ENCODE measurements at regions not wholly inside any gene's neighbourhood (a gene's known extent, or its start where the extent isn't known, plus 50 kb on each side); places are given as distances from the start of the nearest gene placed in this dataset.

DNA sequence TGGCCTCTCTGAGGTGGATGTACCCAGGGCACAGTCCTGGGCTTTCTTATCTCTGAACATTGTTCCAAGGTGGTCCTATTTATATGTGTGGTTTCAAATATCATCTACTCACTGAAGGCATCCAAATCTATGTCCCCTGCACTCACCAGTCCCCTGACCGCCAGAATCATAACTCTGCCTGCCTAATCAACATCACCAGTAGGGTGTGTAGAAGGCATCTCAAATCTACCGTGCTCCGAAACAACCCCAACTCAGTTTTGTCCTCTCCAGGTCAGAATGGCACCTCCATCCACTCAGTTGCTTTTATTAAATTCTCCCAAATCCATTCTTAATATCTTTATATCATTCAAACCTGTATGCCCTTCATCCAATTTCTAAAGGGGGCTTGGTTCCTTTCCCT lies 536.3 kb downstream of the GRIN2A start:
- no peak overlapping the region for H2AFZ ChIP-seq (ENCODE audit: low read length)
- TF ChIP-seq, protein P1, sequence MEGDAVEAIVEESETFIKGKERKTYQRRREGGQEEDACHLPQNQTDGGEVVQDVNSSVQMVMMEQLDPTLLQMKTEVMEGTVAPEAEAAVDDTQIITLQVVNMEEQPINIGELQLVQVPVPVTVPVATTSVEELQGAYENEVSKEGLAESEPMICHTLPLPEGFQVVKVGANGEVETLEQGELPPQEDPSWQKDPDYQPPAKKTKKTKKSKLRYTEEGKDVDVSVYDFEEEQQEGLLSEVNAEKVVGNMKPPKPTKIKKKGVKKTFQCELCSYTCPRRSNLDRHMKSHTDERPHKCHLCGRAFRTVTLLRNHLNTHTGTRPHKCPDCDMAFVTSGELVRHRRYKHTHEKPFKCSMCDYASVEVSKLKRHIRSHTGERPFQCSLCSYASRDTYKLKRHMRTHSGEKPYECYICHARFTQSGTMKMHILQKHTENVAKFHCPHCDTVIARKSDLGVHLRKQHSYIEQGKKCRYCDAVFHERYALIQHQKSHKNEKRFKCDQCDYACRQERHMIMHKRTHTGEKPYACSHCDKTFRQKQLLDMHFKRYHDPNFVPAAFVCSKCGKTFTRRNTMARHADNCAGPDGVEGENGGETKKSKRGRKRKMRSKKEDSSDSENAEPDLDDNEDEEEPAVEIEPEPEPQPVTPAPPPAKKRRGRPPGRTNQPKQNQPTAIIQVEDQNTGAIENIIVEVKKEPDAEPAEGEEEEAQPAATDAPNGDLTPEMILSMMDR (conservative IDR thresholded peaks at IDR 0.05 in 1 of 2, IDR thresholded peaks at IDR 0.05 in 1 of 2; ENCODE audit: low read depth in 1 of 2, low read length in 2 of 2), result no peak
- TF ChIP-seq EZH2 (IDR thresholded peaks at IDR 0.05; ENCODE audit: low read length, missing control alignments), result no peak
- H3K4me3 ChIP-seq (replicated peaks in 1 of 4; ENCODE audit: control extremely low read depth in 1 of 4, insufficient read depth in 1 of 4, low read depth in 3 of 4, low read length in 4 of 4), result no peak overlapping the region
- H3K79me2 ChIP-seq (ENCODE audit: control insufficient read depth, insufficient read depth, low read length), result no peaks in the 10 kb centered on the region
- H3K27ac ChIP-seq (ENCODE audit: insufficient read depth, low read length), result no peak overlapping the region
- H3K9me3 ChIP-seq (ENCODE audit: control insufficient read depth, insufficient read depth, low read depth, low read length), result no peaks in the 10 kb centered on the region
- H3K36me3 ChIP-seq (ENCODE audit: control insufficient read depth, insufficient read depth, low read length), result no peaks in the 10 kb centered on the region
- H3K9ac ChIP-seq (ENCODE audit: insufficient read depth, low read length), result no peak overlapping the region
- DNase-seq (ENCODE audit: low read depth in 2 of 2), result no peak
- H4K20me1 ChIP-seq (ENCODE audit: control insufficient read depth, extremely low read depth, insufficient read depth, low read length), result no peaks in the 10 kb centered on the region
- no peak overlapping the region for H3K4me2 ChIP-seq (ENCODE audit: extremely low read depth, insufficient read depth, low read length)
- H3K27me3 ChIP-seq (ENCODE audit: control insufficient read depth, insufficient read depth, low read length), result no peaks in the 10 kb centered on the region
- no peaks in the 10 kb centered on the region for H3K4me1 ChIP-seq (ENCODE audit: control insufficient read depth, extremely low read depth, insufficient read depth, low read length)

DNA sequence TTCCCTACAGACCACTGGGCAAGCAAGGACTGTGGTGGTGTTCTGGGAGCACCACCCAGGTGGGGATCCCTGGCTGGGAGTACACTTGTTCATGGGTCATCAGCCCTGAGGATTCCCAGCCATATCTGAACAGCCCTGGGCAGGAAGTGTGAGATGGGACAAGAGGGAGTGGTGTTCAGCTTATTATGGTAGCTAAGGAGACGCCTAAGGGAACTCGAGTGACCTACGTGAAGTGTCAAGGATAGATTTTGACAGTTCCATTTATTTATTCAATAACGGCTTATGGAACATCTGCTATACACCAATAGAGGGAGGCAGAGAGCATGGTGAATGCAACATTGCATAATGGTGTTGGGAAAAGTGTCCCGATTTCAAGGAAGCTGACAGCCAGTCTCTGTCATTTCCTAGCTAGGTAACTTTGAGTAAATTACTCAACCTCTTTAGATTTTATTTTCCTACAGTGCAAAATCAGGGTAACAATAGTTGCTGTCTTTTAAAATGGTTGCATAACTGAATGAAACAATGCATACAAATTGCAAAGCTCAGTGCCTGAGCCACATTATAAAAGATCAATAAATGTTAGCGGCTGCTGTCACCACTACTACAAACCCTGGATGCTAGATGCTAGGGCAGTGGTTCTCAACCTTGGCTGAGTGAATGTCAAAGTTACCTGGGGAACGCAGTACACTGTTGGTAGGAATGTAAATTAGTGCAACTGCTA lies 534.1 kb downstream of the GRIN2A start:
- H3K79me2 ChIP-seq (ENCODE audit: control insufficient read depth, insufficient read depth, low read length), result no peaks in the 10 kb centered on the region
- no peaks in the 10 kb centered on the region for H4K20me1 ChIP-seq (ENCODE audit: control insufficient read depth, extremely low read depth, insufficient read depth, low read length)
- peak in 1 of 2 donors; percentile 14 for DNase-seq (ENCODE audit: low read depth in 2 of 2)
- TF ChIP-seq EZH2 (IDR thresholded peaks at IDR 0.05; ENCODE audit: low read length, missing control alignments), result no peak
- TF ChIP-seq, protein P1 (conservative IDR thresholded peaks at IDR 0.05 in 1 of 2, IDR thresholded peaks at IDR 0.05 in 1 of 2; ENCODE audit: low read depth in 1 of 2, low read length in 2 of 2), result peak; percentile 28 to 66
- H3K9ac ChIP-seq (ENCODE audit: insufficient read depth, low read length), result no peak overlapping the region
- H3K9me3 ChIP-seq (ENCODE audit: control insufficient read depth, insufficient read depth, low read depth, low read length), result no peaks in the 10 kb centered on the region
- H3K27me3 ChIP-seq (ENCODE audit: control insufficient read depth, insufficient read depth, low read length), result no peaks in the 10 kb centered on the region
- H3K27ac ChIP-seq (ENCODE audit: insufficient read depth, low read length), result no peak overlapping the region
- no peak overlapping the region for H3K4me3 ChIP-seq (replicated peaks in 1 of 4; ENCODE audit: control extremely low read depth in 1 of 4, insufficient read depth in 1 of 4, low read depth in 3 of 4, low read length in 4 of 4)
- H3K4me2 ChIP-seq (ENCODE audit: extremely low read depth, insufficient read depth, low read length), result no peak overlapping the region
- H3K36me3 ChIP-seq (ENCODE audit: control insufficient read depth, insufficient read depth, low read length), result no peaks in the 10 kb centered on the region
- H2AFZ ChIP-seq (ENCODE audit: low read length), result no peak overlapping the region
- no peaks in the 10 kb centered on the region for H3K4me1 ChIP-seq (ENCODE audit: control insufficient read depth, extremely low read depth, insufficient read depth, low read length)

DNA sequence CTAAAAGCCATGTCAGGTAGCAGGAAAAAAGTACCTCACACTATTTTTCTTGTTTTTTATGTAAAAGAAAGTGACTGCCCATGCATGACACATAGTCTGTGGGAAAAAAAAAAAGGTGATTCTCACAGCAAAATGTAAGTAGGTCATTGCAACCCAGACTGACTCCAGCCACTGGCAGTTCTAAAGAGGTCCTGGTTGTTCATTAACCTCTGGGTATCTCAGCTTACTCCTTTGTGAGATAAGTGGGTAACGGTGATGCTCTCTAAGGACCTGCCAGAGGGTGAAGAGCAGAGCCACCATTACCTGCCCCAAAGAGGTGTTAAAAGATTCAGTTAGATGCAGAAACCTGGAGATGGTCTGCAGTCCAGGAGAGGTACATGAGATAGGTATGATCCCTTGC lies 531.9 kb downstream of the GRIN2A start:
- no peak overlapping the region for H3K4me2 ChIP-seq (ENCODE audit: extremely low read depth, insufficient read depth, low read length)
- no peaks in the 10 kb centered on the region for H4K20me1 ChIP-seq (ENCODE audit: control insufficient read depth, extremely low read depth, insufficient read depth, low read length)
- no peaks in the 10 kb centered on the region for H3K36me3 ChIP-seq (ENCODE audit: control insufficient read depth, insufficient read depth, low read length)
- H3K9ac ChIP-seq (ENCODE audit: insufficient read depth, low read length), result no peak overlapping the region
- no peak for DNase-seq (ENCODE audit: low read depth in 2 of 2)
- TF ChIP-seq, protein P1 (conservative IDR thresholded peaks at IDR 0.05 in 1 of 2, IDR thresholded peaks at IDR 0.05 in 1 of 2; ENCODE audit: low read depth in 1 of 2, low read length in 2 of 2), result no peak
- no peak for TF ChIP-seq EZH2 (IDR thresholded peaks at IDR 0.05; ENCODE audit: low read length, missing control alignments)
- no peak overlapping the region for H3K27ac ChIP-seq (ENCODE audit: insufficient read depth, low read length)
- no peaks in the 10 kb centered on the region for H3K27me3 ChIP-seq (ENCODE audit: control insufficient read depth, insufficient read depth, low read length)
- H2AFZ ChIP-seq (ENCODE audit: low read length), result no peak overlapping the region
- H3K4me1 ChIP-seq (ENCODE audit: control insufficient read depth, extremely low read depth, insufficient read depth, low read length), result no peaks in the 10 kb centered on the region
- H3K79me2 ChIP-seq (ENCODE audit: control insufficient read depth, insufficient read depth, low read length), result no peaks in the 10 kb centered on the region
- H3K4me3 ChIP-seq (replicated peaks in 1 of 4; ENCODE audit: control extremely low read depth in 1 of 4, insufficient read depth in 1 of 4, low read depth in 3 of 4, low read length in 4 of 4), result no peak overlapping the region
- no peaks in the 10 kb centered on the region for H3K9me3 ChIP-seq (ENCODE audit: control insufficient read depth, insufficient read depth, low read depth, low read length)

Measured in fibroblast of lung (primary cell).